ENCODE measurements at regions not wholly inside any gene's neighbourhood (a gene's known extent, or its start where the extent isn't known, plus 50 kb on each side); places are given as distances from the start of the nearest gene placed in this dataset.
"Not testable (repeated sequence)": the region's sequence is repeated elsewhere in the genome, so short reads cannot be mapped to it uniquely, and the experiment has no call there.

GRCh38 chr6:97732045-97732444 lies 449.0 kb upstream of the MMS22L start:
- no peak for TF ChIP-seq SUZ12 (IDR thresholded peaks at IDR 0.05; ENCODE audit: extremely low read depth, insufficient read depth, insufficient read length)
- no peak for TF ChIP-seq YY1 (IDR thresholded peaks at IDR 0.05; ENCODE audit: insufficient read depth, insufficient read length)
- TF ChIP-seq ZNF274 (IDR thresholded peaks at IDR 0.05; ENCODE audit: low read depth, low read length) = no peak

GRCh38 chr6:97757575-97757974 lies 474.6 kb upstream of the MMS22L start:
- Histone ChIP-seq H3K36me3 (ENCODE audit: insufficient read depth, insufficient read length, low read length) (no peaks in the 10 kb centered on the region), H3K4me1 (ENCODE audit: insufficient read depth, insufficient read length) (no peaks in the 10 kb centered on the region), H3K9me3 (ENCODE audit: insufficient read depth, low read length) (no peaks in the 10 kb centered on the region), H3K9ac (ENCODE audit: insufficient read length, low read depth) (no peak overlapping the region), H3K27me3 (ENCODE audit: insufficient read depth, insufficient read length) (no peaks in the 10 kb centered on the region), H3K4me3 (ENCODE audit: insufficient read length, low read depth) (no peak overlapping the region)
- TF ChIP-seq ZNF274 (IDR thresholded peaks at IDR 0.05; ENCODE audit: low read depth, low read length) (no peak), SUZ12 (IDR thresholded peaks at IDR 0.05; ENCODE audit: extremely low read depth, insufficient read depth, insufficient read length) (no peak), YY1 (IDR thresholded peaks at IDR 0.05; ENCODE audit: insufficient read depth, insufficient read length) (no peak)
- DNase-seq (ENCODE audit: low read depth, low spot score) = no peak

More at GRCh38 chr6:97732045-97732444, 449.0 kb upstream of the MMS22L start:
- Histone ChIP-seq H3K9me3 (ENCODE audit: insufficient read depth, low read length) (no peaks in the 10 kb centered on the region), H3K36me3 (ENCODE audit: insufficient read depth, insufficient read length, low read length) (no peaks in the 10 kb centered on the region), H3K9ac (ENCODE audit: insufficient read length, low read depth) (no peak overlapping the region), H3K27me3 (ENCODE audit: insufficient read depth, insufficient read length) (no peaks in the 10 kb centered on the region), H3K4me1 (ENCODE audit: insufficient read depth, insufficient read length) (no peaks in the 10 kb centered on the region), H3K4me3 (ENCODE audit: insufficient read length, low read depth) (no peak overlapping the region)
- DNase-seq (ENCODE audit: low read depth, low spot score) = no peak

- Histone ChIP-seq H3K9ac (ENCODE audit: insufficient read length, low read depth) (no peak overlapping the region), H3K4me3 (ENCODE audit: insufficient read length, low read depth) (no peak overlapping the region), H3K4me1 (ENCODE audit: insufficient read depth, insufficient read length) (no peaks in the 10 kb centered on the region), H3K27me3 (ENCODE audit: insufficient read depth, insufficient read length) (no peaks in the 10 kb centered on the region), H3K9me3 (ENCODE audit: insufficient read depth, low read length) (no peaks in the 10 kb centered on the region), H3K36me3 (ENCODE audit: insufficient read depth, insufficient read length, low read length) (no peaks in the 10 kb centered on the region)
- DNase-seq (ENCODE audit: low read depth, low spot score) = no peak
- TF ChIP-seq SUZ12 (IDR thresholded peaks at IDR 0.05; ENCODE audit: extremely low read depth, insufficient read depth, insufficient read length) = no peak
- no peak for TF ChIP-seq YY1 (IDR thresholded peaks at IDR 0.05; ENCODE audit: insufficient read depth, insufficient read length)
- no peak for TF ChIP-seq ZNF274 (IDR thresholded peaks at IDR 0.05; ENCODE audit: low read depth, low read length)
These were observed 482.4 kb upstream of the MMS22L start for GRCh38 chr6:97765461-97765860.

GRCh38 chr6:97771372-97771771 lies 488.4 kb upstream of the MMS22L start:
- no peak overlapping the region for H3K4me3 ChIP-seq (ENCODE audit: insufficient read length, low read depth)
- H3K9ac ChIP-seq (ENCODE audit: insufficient read length, low read depth) = no peak overlapping the region
- no peak for DNase-seq (ENCODE audit: low read depth, low spot score)
- TF ChIP-seq ZNF274 (IDR thresholded peaks at IDR 0.05; ENCODE audit: low read depth, low read length) = no peak
- no peak for TF ChIP-seq YY1 (IDR thresholded peaks at IDR 0.05; ENCODE audit: insufficient read depth, insufficient read length)
- no peaks in the 10 kb centered on the region for H3K36me3 ChIP-seq (ENCODE audit: insufficient read depth, insufficient read length, low read length)
- no peaks in the 10 kb centered on the region for H3K4me1 ChIP-seq (ENCODE audit: insufficient read depth, insufficient read length)
- no peaks in the 10 kb centered on the region for H3K9me3 ChIP-seq (ENCODE audit: insufficient read depth, low read length)
- H3K27me3 ChIP-seq (ENCODE audit: insufficient read depth, insufficient read length) = no peaks in the 10 kb centered on the region

- TF ChIP-seq YY1 (IDR thresholded peaks at IDR 0.05; ENCODE audit: insufficient read depth, insufficient read length) (no peak), ZNF274 (IDR thresholded peaks at IDR 0.05; ENCODE audit: low read depth, low read length) (no peak), SUZ12 (IDR thresholded peaks at IDR 0.05; ENCODE audit: extremely low read depth, insufficient read depth, insufficient read length) (no peak)
- H3K4me3 ChIP-seq (ENCODE audit: insufficient read length, low read depth) = no peak overlapping the region
- DNase-seq (ENCODE audit: low read depth, low spot score) = no peak
- no peaks in the 10 kb centered on the region for H3K4me1 ChIP-seq (ENCODE audit: insufficient read depth, insufficient read length)
- no peak overlapping the region for H3K9ac ChIP-seq (ENCODE audit: insufficient read length, low read depth)
- H3K27me3 ChIP-seq (ENCODE audit: insufficient read depth, insufficient read length) = no peaks in the 10 kb centered on the region
- H3K9me3 ChIP-seq (ENCODE audit: insufficient read depth, low read length) = peaks cover 7% of the 10 kb centered on the region; the same call in 1 of the 2 replicates
- no peaks in the 10 kb centered on the region for H3K36me3 ChIP-seq (ENCODE audit: insufficient read depth, insufficient read length, low read length)
These were observed 492.0 kb upstream of the MMS22L start for GRCh38 chr6:97775012-97775411.

GRCh38 chr6:97778290-97779038 lies 495.4 kb upstream of the MMS22L start:
- H3K9ac ChIP-seq (ENCODE audit: insufficient read length, low read depth) = no peak overlapping the region
- no peaks in the 10 kb centered on the region for H3K36me3 ChIP-seq (ENCODE audit: insufficient read depth, insufficient read length, low read length)
- H3K9me3 ChIP-seq (ENCODE audit: insufficient read depth, low read length) = peaks cover 7% of the 10 kb centered on the region; the same call in 1 of the 2 replicates
- TF ChIP-seq YY1 (IDR thresholded peaks at IDR 0.05; ENCODE audit: insufficient read depth, insufficient read length) = no peak
- TF ChIP-seq SUZ12 (IDR thresholded peaks at IDR 0.05; ENCODE audit: extremely low read depth, insufficient read depth, insufficient read length) = no peak
- no peak for TF ChIP-seq ZNF274 (IDR thresholded peaks at IDR 0.05; ENCODE audit: low read depth, low read length)
- DNase-seq (ENCODE audit: low read depth, low spot score) = peak; percentile 27
- H3K4me1 ChIP-seq (ENCODE audit: insufficient read depth, insufficient read length) = no peaks in the 10 kb centered on the region
- H3K4me3 ChIP-seq (ENCODE audit: insufficient read length, low read depth) = no peak overlapping the region
- no peaks in the 10 kb centered on the region for H3K27me3 ChIP-seq (ENCODE audit: insufficient read depth, insufficient read length)

- not testable (repeated sequence) for H3K36me3 ChIP-seq (ENCODE audit: insufficient read depth, insufficient read length, low read length); H3K4me1 ChIP-seq (ENCODE audit: insufficient read depth, insufficient read length); H3K27me3 ChIP-seq (ENCODE audit: insufficient read depth, insufficient read length); H3K9me3 ChIP-seq (ENCODE audit: insufficient read depth, low read length); H3K9ac ChIP-seq (ENCODE audit: insufficient read length, low read depth); H3K4me3 ChIP-seq (ENCODE audit: insufficient read length, low read depth); DNase-seq (ENCODE audit: low read depth, low spot score)
These were observed 496.2 kb upstream of the MMS22L start for GRCh38 chr6:97779039-97779766.
